GM13977 (cell line): ENCODE measurements at regions not wholly inside any gene's neighbourhood (a gene's known extent, or its start where the extent isn't known, plus 50 kb on each side); places are given as distances from the start of the nearest gene placed in this dataset.

Experiments used
- DNase-seq: peaks from one replicate; pipeline ENCODE4 v3.0.0; 2012; ENCODE audit warnings: low spot score
- CTCF ChIP-seq: IDR thresholded peaks from 2 replicates; pipeline ENCODE4 v1.5.1; 2012; ENCODE audit warnings: mild to moderate bottlenecking, control low read depth; ENCODE audit not compliant: insufficient read depth; ENCODE audit errors: extremely low read depth, missing control alignments
- in situ Hi-C: fragments of 300-500 bp; cut with MboI; formaldehyde crosslinking; loops from one replicate; pipeline ENCODE4 v1.12.0; 2022; ENCODE audit warnings: low sequenced_read_pairs, low pct_unique_long_range_greater_than_20kb, mixed read lengths, inconsistent platforms; ENCODE audit not compliant: unreplicated experiment

- in situ Hi-C loops = no loop called here
- DNase-seq = no peak
- no peak for TF ChIP-seq CTCF
Observed at GRCh38 chr12:100716945-100717732, 77.4 kb upstream of the ANO4 start.

- in situ Hi-C loops = no loop called here
- no peak for TF ChIP-seq CTCF
- no peak for DNase-seq
Observed at GRCh38 chr12:100717733-100718067, 76.9 kb upstream of the ANO4 start.

GRCh38 chr12:100718187-100718586 lies 76.4 kb upstream of the ANO4 start:
- TF ChIP-seq CTCF = no peak
- in situ Hi-C loops = no loop called here
- no peak for DNase-seq

GRCh38 chr12:100720016-100720654 lies 74.4 kb upstream of the ANO4 start:
- in situ Hi-C loops = no loop called here
- DNase-seq = no peak

GRCh38 chr12:100721169-100721568 lies 73.4 kb upstream of the ANO4 start:
- in situ Hi-C loops = no loop called here
- TF ChIP-seq CTCF = no peak
- DNase-seq = no peak

More at GRCh38 chr12:100720016-100720654, 74.4 kb upstream of the ANO4 start:
- no peak for TF ChIP-seq CTCF

- in situ Hi-C loops = no loop called here
- DNase-seq = no peak
- TF ChIP-seq CTCF = no peak
Observed at GRCh38 chr12:100724071-100724470, 70.5 kb upstream of the ANO4 start.
